ENCODE measurements at regions not wholly inside any gene's neighbourhood (a gene's known extent, or its start where the extent isn't known, plus 50 kb on each side); places are given as distances from the start of the nearest gene placed in this dataset.

GRCh38 chr1:38446936-38447335 is 400.3 kb upstream of the POU3F1 start:
- TF ChIP-seq CTCF (IDR thresholded peaks at IDR 0.05), result no peak
- TF ChIP-seq POLR2A (IDR thresholded peaks at IDR 0.05), result no peak
- no peak for TF ChIP-seq POLR2AphosphoS5 (IDR thresholded peaks at IDR 0.05; ENCODE audit: insufficient read depth in 1 of 2, low read depth in 1 of 2)

All from vagina (tissue), 2 donors.